ENCODE measurements at regions not wholly inside any gene's neighbourhood (a gene's known extent, or its start where the extent isn't known, plus 50 kb on each side); places are given as distances from the start of the nearest gene placed in this dataset.
"Not testable (repeated sequence)": the region's sequence is repeated elsewhere in the genome, so short reads cannot be mapped to it uniquely, and the experiment has no call there.

GRCh38 chr20:50450881-50451752 is 59.1 kb upstream of the PTPN1 start:
- Histone ChIP-seq H3K36me3 (ENCODE audit: control insufficient read depth in 2 of 2, extremely low read depth in 1 of 2, insufficient read depth in 2 of 2, low read length in 2 of 2) (no peaks in the 10 kb centered on the region), H3K4me2 (ENCODE audit: control insufficient read depth, extremely low read depth, insufficient read depth, low read depth, low read length) (no peak overlapping the region), H3K27me3 (ENCODE audit: control insufficient read depth, extremely low read depth, insufficient read depth, low read length) (no peaks in the 10 kb centered on the region), H3K79me2 (ENCODE audit: control insufficient read depth, insufficient read depth, low read length) (no peaks in the 10 kb centered on the region), H3K27ac (ENCODE audit: control insufficient read depth, insufficient read depth, low read length) (no peak overlapping the region), H4K20me1 (ENCODE audit: control insufficient read depth, extremely low read depth, insufficient read depth, low read length) (no peaks in the 10 kb centered on the region), H3K4me1 (ENCODE audit: control insufficient read depth, extremely low read depth, insufficient read depth, low read length) (peaks cover 3% of the 10 kb centered on the region), H3K9ac (ENCODE audit: control insufficient read depth, extremely low read depth, insufficient read depth, low read length) (no peak overlapping the region), H3K4me3 (ENCODE audit: control insufficient read depth in 2 of 3, extremely low read depth in 1 of 3, insufficient read depth in 2 of 3, low read depth in 1 of 3, low read length in 3 of 3) (no peak overlapping the region), H2AFZ (ENCODE audit: control insufficient read depth, low read length) (no peak overlapping the region), H3K9me1 (ENCODE audit: control insufficient read depth, extremely low read depth, insufficient read depth, low read length) (no peaks in the 10 kb centered on the region), H3K9me3 (ENCODE audit: control insufficient read depth, low read depth, low read length) (no peaks in the 10 kb centered on the region)
- FAIRE-seq (no peak), DNase-seq (ENCODE audit: low read depth, low spot score) (no peak)
- dilution Hi-C loops (cut with MboI; ENCODE audit: extremely low pct_ligation_motif_present, low sequenced_read_pairs): no loop called here
- TF ChIP-seq EZH2 (IDR thresholded peaks at IDR 0.05; ENCODE audit: low read length): no peak
- TF ChIP-seq, protein P1, sequence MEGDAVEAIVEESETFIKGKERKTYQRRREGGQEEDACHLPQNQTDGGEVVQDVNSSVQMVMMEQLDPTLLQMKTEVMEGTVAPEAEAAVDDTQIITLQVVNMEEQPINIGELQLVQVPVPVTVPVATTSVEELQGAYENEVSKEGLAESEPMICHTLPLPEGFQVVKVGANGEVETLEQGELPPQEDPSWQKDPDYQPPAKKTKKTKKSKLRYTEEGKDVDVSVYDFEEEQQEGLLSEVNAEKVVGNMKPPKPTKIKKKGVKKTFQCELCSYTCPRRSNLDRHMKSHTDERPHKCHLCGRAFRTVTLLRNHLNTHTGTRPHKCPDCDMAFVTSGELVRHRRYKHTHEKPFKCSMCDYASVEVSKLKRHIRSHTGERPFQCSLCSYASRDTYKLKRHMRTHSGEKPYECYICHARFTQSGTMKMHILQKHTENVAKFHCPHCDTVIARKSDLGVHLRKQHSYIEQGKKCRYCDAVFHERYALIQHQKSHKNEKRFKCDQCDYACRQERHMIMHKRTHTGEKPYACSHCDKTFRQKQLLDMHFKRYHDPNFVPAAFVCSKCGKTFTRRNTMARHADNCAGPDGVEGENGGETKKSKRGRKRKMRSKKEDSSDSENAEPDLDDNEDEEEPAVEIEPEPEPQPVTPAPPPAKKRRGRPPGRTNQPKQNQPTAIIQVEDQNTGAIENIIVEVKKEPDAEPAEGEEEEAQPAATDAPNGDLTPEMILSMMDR (optimal IDR thresholded peaks at IDR 0.05 in 1 of 3, IDR thresholded peaks at IDR 0.05 in 1 of 3, conservative IDR thresholded peaks at IDR 0.05 in 1 of 3; ENCODE audit: extremely low read depth in 1 of 3, insufficient read depth in 2 of 3, low read length in 3 of 3): no peak

DNA sequence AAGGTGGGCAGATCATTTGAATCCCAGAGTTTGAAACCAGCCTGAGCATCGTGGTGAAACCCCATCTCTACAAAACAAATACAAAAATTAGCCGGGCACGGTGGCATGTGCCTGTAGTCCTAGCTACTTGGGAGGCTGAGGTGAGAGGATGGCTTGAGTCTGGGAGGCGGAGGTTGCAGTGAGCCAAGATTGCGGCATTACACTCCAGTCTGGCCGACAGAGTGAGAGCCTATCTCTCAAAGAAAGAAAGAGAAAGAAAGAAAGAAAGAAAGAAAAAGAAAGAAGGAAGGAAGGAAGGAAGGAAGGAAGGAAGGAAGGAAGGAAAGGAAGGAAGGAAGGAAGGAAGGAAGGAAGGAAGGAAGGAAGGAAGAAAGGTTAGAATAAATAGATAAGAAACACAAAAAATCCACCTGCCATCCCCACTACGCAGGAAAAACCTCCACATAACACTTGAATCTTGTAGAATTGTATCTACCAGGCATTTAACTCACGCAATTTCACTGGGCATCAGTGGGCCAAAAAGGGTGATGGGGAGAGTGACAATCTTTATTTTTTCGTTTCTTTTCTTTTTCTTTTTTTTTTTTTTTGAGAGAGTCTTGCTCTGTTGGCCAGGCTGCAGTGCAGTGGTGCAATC is 58.3 kb upstream of the PTPN1 start:
- H3K27ac ChIP-seq (ENCODE audit: control insufficient read depth, insufficient read depth, low read length); H3K4me2 ChIP-seq (ENCODE audit: control insufficient read depth, extremely low read depth, insufficient read depth, low read depth, low read length); H3K4me3 ChIP-seq (ENCODE audit: control insufficient read depth in 2 of 3, extremely low read depth in 1 of 3, insufficient read depth in 2 of 3, low read depth in 1 of 3, low read length in 3 of 3); H3K9me3 ChIP-seq (ENCODE audit: control insufficient read depth, low read depth, low read length); H3K27me3 ChIP-seq (ENCODE audit: control insufficient read depth, extremely low read depth, insufficient read depth, low read length); H4K20me1 ChIP-seq (ENCODE audit: control insufficient read depth, extremely low read depth, insufficient read depth, low read length); dilution Hi-C loops (cut with MboI; ENCODE audit: extremely low pct_ligation_motif_present, low sequenced_read_pairs); H3K79me2 ChIP-seq (ENCODE audit: control insufficient read depth, insufficient read depth, low read length); H2AFZ ChIP-seq (ENCODE audit: control insufficient read depth, low read length); H3K9me1 ChIP-seq (ENCODE audit: control insufficient read depth, extremely low read depth, insufficient read depth, low read length); H3K4me1 ChIP-seq (ENCODE audit: control insufficient read depth, extremely low read depth, insufficient read depth, low read length); H3K36me3 ChIP-seq (ENCODE audit: control insufficient read depth in 2 of 2, extremely low read depth in 1 of 2, insufficient read depth in 2 of 2, low read length in 2 of 2); FAIRE-seq; H3K9ac ChIP-seq (ENCODE audit: control insufficient read depth, extremely low read depth, insufficient read depth, low read length); DNase-seq (ENCODE audit: low read depth, low spot score): not testable (repeated sequence)

Measured in keratinocyte (primary cell).